Mesodermal cell (in vitro differentiated cells): ENCODE measurements at regions not wholly inside any gene's neighbourhood (a gene's known extent, or its start where the extent isn't known, plus 50 kb on each side); places are given as distances from the start of the nearest gene placed in this dataset.

Source experiments
- H3K27ac ChIP-seq: 2 replicates; pipeline ENCODE4 v1.7.0; 2013; ENCODE audit warnings: mild to moderate bottlenecking, low read depth, low read length, moderate library complexity; ENCODE audit not compliant: severe bottlenecking
- H3K36me3 ChIP-seq: 2 replicates; pipeline ENCODE4 v1.7.1; 2013; ENCODE audit warnings: mild to moderate bottlenecking, low read length, moderate library complexity; ENCODE audit not compliant: control insufficient read depth, insufficient read depth
- H3K4me1 ChIP-seq: one replicate; pipeline ENCODE4 v1.7.1; 2013; ENCODE audit warnings: mild to moderate bottlenecking, low read length; ENCODE audit not compliant: insufficient read depth, control insufficient read depth, poor library complexity, severe bottlenecking
- H3K4me3 ChIP-seq: 2 replicates; pipeline ENCODE4 v1.7.0; 2013; ENCODE audit warnings: low read length, control low read depth, mild to moderate bottlenecking; ENCODE audit not compliant: insufficient read depth, poor library complexity, severe bottlenecking; ENCODE audit errors: extremely low read depth
- H3K9me3 ChIP-seq: 2 replicates; pipeline ENCODE4 v1.7.1; 2013; ENCODE audit warnings: mild to moderate bottlenecking, low read length, moderate library complexity; ENCODE audit not compliant: control insufficient read depth
- WGBS, 2 experiments: methylation state at CpG; one replicate each; pipeline ENCODE4 v1.1.5; 2013; ENCODE audit warnings: missing lambda C conversion rate in 2 of 2; ENCODE audit not compliant: insufficient coverage in 2 of 2; 5-methylcytosine and 5-hydroxymethylcytosine counted together

- no peaks in the 10 kb centered on the region for H3K36me3 ChIP-seq
- no peaks in the 10 kb centered on the region for H3K9me3 ChIP-seq
- WGBS, 2 experiments = 85 to 88% methylated on average over 2 to 4 of the region's 4 CpGs
- no peak overlapping the region for H3K27ac ChIP-seq
- H3K4me3 ChIP-seq = no peak overlapping the region
- H3K4me1 ChIP-seq = no peaks in the 10 kb centered on the region
These were observed 494.0 kb upstream of the FAT3 start for GRCh38 chr11:91730620-91731019.

- Histone ChIP-seq H3K36me3 (no peaks in the 10 kb centered on the region), H3K4me1 (no peaks in the 10 kb centered on the region), H3K4me3 (no peak overlapping the region), H3K9me3 (no peaks in the 10 kb centered on the region), H3K27ac (no peak overlapping the region)
These were observed 494.6 kb upstream of the FAT3 start for GRCh38 chr11:91730057-91730456.

GRCh38 chr11:91717169-91717568 is 507.4 kb upstream of the FAT3 start:
- Histone ChIP-seq H3K4me3 (no peak overlapping the region), H3K9me3 (no peaks in the 10 kb centered on the region), H3K36me3 (no peaks in the 10 kb centered on the region), H3K27ac (no peak overlapping the region), H3K4me1 (no peaks in the 10 kb centered on the region)
- 78 to 93% methylated on average over 1 to 3 of the region's 5 CpGs for WGBS, 2 experiments

GRCh38 chr11:91707652-91708482 is 516.8 kb upstream of the FAT3 start:
- H3K4me3 ChIP-seq = no peak overlapping the region
- no peaks in the 10 kb centered on the region for H3K36me3 ChIP-seq
- no peaks in the 10 kb centered on the region for H3K4me1 ChIP-seq
- WGBS, 2 experiments = 79 to 84% methylated on average over 2 of the region's 2 CpGs
- no peaks in the 10 kb centered on the region for H3K9me3 ChIP-seq
- H3K27ac ChIP-seq = no peak overlapping the region

GRCh38 chr11:91703042-91703441 is 521.6 kb upstream of the FAT3 start:
- Histone ChIP-seq H3K9me3 (no peaks in the 10 kb centered on the region), H3K36me3 (no peaks in the 10 kb centered on the region), H3K27ac (no peak overlapping the region), H3K4me3 (no peak overlapping the region), H3K4me1 (no peaks in the 10 kb centered on the region)
- WGBS, 2 experiments = 88 to 89% methylated on average over 1 of the region's 1 CpG

- no peaks in the 10 kb centered on the region for H3K9me3 ChIP-seq
- H3K4me3 ChIP-seq = no peak overlapping the region
- H3K27ac ChIP-seq = no peak overlapping the region
- H3K4me1 ChIP-seq = no peaks in the 10 kb centered on the region
- no peaks in the 10 kb centered on the region for H3K36me3 ChIP-seq
- WGBS, 2 experiments = 100% methylated on average over 1 to 2 of the region's 2 CpGs
These were observed 523.8 kb upstream of the FAT3 start for GRCh38 chr11:91700854-91701253.

- no peak overlapping the region for H3K27ac ChIP-seq
- H3K36me3 ChIP-seq = no peaks in the 10 kb centered on the region
- H3K4me3 ChIP-seq = no peak overlapping the region
- no peaks in the 10 kb centered on the region for H3K4me1 ChIP-seq
- WGBS, 2 experiments = 71% methylated on average over 1 of the region's 2 CpGs; no CpG with 5 or more reads in 1 of the 2 experiments
- H3K9me3 ChIP-seq = no peaks in the 10 kb centered on the region
These were observed 525.8 kb upstream of the FAT3 start for GRCh38 chr11:91698845-91699244.

- Histone ChIP-seq H3K9me3 (no peaks in the 10 kb centered on the region), H3K36me3 (no peaks in the 10 kb centered on the region), H3K4me3 (no peak overlapping the region), H3K27ac (no peak overlapping the region), H3K4me1 (no peaks in the 10 kb centered on the region)
- WGBS, 2 experiments = 67% methylated on average over 1 of the region's 1 CpG; no CpG with 5 or more reads in 1 of the 2 experiments
These were observed 530.3 kb upstream of the FAT3 start for GRCh38 chr11:91694331-91694730.

GRCh38 chr11:91691872-91692271 is 532.7 kb upstream of the FAT3 start:
- H3K9me3 ChIP-seq = no peaks in the 10 kb centered on the region
- no peaks in the 10 kb centered on the region for H3K4me1 ChIP-seq
- no peaks in the 10 kb centered on the region for H3K36me3 ChIP-seq
- H3K4me3 ChIP-seq = no peak overlapping the region
- no peak overlapping the region for H3K27ac ChIP-seq
- WGBS, 2 experiments = no CpG with 5 or more reads among the region's 1 CpG

- Histone ChIP-seq H3K36me3 (no peaks in the 10 kb centered on the region), H3K4me3 (no peak overlapping the region), H3K27ac (no peak overlapping the region), H3K9me3 (no peaks in the 10 kb centered on the region), H3K4me1 (no peaks in the 10 kb centered on the region)
- no CpG with 5 or more reads among the region's 1 CpG for WGBS, 2 experiments
These were observed 535.9 kb upstream of the FAT3 start for GRCh38 chr11:91688672-91689071.

- no CpG with 5 or more reads among the region's 1 CpG for WGBS, 2 experiments
- Histone ChIP-seq H3K4me1 (no peaks in the 10 kb centered on the region), H3K36me3 (no peaks in the 10 kb centered on the region), H3K27ac (no peak overlapping the region), H3K4me3 (no peak overlapping the region), H3K9me3 (no peaks in the 10 kb centered on the region)
These were observed 537.9 kb upstream of the FAT3 start for GRCh38 chr11:91686700-91687099.
